ENCODE measurements at regions not wholly inside any gene's neighbourhood (a gene's known extent, or its start where the extent isn't known, plus 50 kb on each side); places are given as distances from the start of the nearest gene placed in this dataset.

GRCh38 chr13:34085204-34085603, 267.3 kb downstream of the RFC3 start:
- TF ChIP-seq, protein P1, sequence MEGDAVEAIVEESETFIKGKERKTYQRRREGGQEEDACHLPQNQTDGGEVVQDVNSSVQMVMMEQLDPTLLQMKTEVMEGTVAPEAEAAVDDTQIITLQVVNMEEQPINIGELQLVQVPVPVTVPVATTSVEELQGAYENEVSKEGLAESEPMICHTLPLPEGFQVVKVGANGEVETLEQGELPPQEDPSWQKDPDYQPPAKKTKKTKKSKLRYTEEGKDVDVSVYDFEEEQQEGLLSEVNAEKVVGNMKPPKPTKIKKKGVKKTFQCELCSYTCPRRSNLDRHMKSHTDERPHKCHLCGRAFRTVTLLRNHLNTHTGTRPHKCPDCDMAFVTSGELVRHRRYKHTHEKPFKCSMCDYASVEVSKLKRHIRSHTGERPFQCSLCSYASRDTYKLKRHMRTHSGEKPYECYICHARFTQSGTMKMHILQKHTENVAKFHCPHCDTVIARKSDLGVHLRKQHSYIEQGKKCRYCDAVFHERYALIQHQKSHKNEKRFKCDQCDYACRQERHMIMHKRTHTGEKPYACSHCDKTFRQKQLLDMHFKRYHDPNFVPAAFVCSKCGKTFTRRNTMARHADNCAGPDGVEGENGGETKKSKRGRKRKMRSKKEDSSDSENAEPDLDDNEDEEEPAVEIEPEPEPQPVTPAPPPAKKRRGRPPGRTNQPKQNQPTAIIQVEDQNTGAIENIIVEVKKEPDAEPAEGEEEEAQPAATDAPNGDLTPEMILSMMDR (IDR thresholded peaks at IDR 0.05), result no peak
- Histone ChIP-seq H3K4me3 (no peak overlapping the region), H3K27ac (no peak overlapping the region)
- no peak for DNase-seq (ENCODE audit: low spot score)

DNA sequence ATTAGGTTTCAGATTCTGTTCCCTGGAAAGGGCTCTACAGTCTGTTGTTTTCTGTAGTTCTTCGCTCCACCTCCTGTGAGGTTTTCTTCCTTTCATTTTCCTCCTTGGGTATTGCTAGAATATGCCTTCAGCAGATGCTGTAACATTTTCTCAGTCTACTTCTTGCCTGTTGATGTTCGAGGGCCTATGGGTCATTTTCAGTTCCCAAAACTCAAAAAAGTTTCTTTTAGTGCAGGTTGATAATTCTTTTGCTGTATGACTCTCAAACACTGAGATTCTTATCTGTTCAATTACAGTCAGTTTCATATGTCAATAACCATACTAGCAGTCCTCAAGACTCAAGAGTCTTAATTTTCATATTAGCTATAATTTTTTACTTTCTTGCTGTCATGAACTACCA, 268.3 kb downstream of the RFC3 start:
- DNase-seq (ENCODE audit: low spot score), result no peak

DNA sequence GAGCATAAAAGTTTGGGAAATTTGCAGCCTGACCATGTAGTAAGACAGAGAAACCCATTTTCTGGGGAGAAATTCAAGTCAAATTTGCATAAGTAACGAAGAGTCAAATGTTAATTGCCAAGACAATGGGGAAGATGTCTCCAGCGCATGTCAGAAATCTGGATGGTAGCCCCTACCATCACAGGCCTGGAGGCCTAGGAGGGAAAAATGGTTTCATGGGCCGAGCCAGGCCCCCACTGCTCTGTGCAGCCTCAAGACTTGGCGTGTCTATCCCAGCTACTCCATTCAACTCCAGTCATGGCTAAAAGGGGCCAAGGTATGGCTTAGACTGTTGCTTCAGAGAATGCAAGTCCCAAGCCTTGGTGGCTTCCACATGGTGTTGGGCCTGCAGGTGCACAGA, 269.8 kb downstream of the RFC3 start:
- TF ChIP-seq, protein P1 (IDR thresholded peaks at IDR 0.05), result no peak
- no peak overlapping the region for H3K27ac ChIP-seq
- no peak for DNase-seq (ENCODE audit: low spot score)
- H3K4me3 ChIP-seq, result no peak overlapping the region

More for the DNA sequence above, 268.3 kb downstream of the RFC3 start:
- H3K4me3 ChIP-seq, result no peak overlapping the region
- TF ChIP-seq, protein P1 (IDR thresholded peaks at IDR 0.05), result no peak
- no peak overlapping the region for H3K27ac ChIP-seq

DNA sequence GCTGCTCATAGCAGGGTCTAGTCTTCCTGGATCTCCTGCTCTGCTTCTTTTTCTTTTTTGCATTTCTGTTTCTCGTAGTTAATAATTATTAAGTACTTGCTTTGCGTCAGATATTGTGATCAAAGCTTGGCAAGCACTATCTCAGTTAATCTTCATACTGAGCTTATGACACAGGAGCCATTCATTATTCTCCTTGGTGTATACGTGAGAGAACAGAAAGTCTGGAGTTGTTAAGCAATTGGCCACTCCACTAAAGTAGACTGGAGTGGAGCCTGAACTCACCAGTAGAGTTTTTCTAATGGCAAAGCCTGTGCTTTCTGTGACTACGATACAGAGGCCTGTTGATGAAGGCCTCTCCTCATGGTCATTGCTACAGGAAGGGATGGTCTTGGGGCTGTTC, 285.9 kb downstream of the RFC3 start:
- no peak overlapping the region for H3K4me3 ChIP-seq
- TF ChIP-seq, protein P1 (IDR thresholded peaks at IDR 0.05), result no peak
- no peak for DNase-seq (ENCODE audit: low spot score)

GRCh38 chr13:34104853-34105252, 286.9 kb downstream of the RFC3 start:
- no peak for DNase-seq (ENCODE audit: low spot score)
- TF ChIP-seq, protein P1 (IDR thresholded peaks at IDR 0.05), result no peak
- H3K27ac ChIP-seq, result no peak overlapping the region
- H3K4me3 ChIP-seq, result no peak overlapping the region

More for the DNA sequence above, 285.9 kb downstream of the RFC3 start:
- no peak overlapping the region for H3K27ac ChIP-seq

GRCh38 chr13:34107806-34108205, 289.9 kb downstream of the RFC3 start:
- TF ChIP-seq, protein P1 (IDR thresholded peaks at IDR 0.05), result no peak
- no peak for DNase-seq (ENCODE audit: low spot score)
- Histone ChIP-seq H3K27ac (no peak overlapping the region), H3K4me3 (no peak overlapping the region)

GRCh38 chr13:34108410-34108809, 290.5 kb downstream of the RFC3 start:
- DNase-seq (ENCODE audit: low spot score), result no peak
- TF ChIP-seq, protein P1 (IDR thresholded peaks at IDR 0.05), result no peak
- no peak overlapping the region for H3K4me3 ChIP-seq

More at GRCh38 chr13:34108410-34108809, 290.5 kb downstream of the RFC3 start:
- no peak overlapping the region for H3K27ac ChIP-seq

Measured in coronary artery (tissue), 2 donors.